ENCODE measurements at regions not wholly inside any gene's neighbourhood (a gene's known extent, or its start where the extent isn't known, plus 50 kb on each side); places are given as distances from the start of the nearest gene placed in this dataset.

- TF ChIP-seq CTCF (IDR thresholded peaks at IDR 0.05; ENCODE audit: control insufficient read depth, extremely low read depth, insufficient read depth), result no peak
- no peak overlapping the region for H3K4me3 ChIP-seq (ENCODE audit: low read depth, low read length)
- DNase-seq (ENCODE audit: low read depth), result no peak
Measured at GRCh38 chr2:58932801-58933200, 691.7 kb upstream of the FANCL start.

GRCh38 chr2:58930537-58930936, 689.4 kb upstream of the FANCL start:
- no peak overlapping the region for H3K4me3 ChIP-seq (ENCODE audit: low read depth, low read length)
- no peak for TF ChIP-seq CTCF (IDR thresholded peaks at IDR 0.05; ENCODE audit: control insufficient read depth, extremely low read depth, insufficient read depth)
- DNase-seq (ENCODE audit: low read depth), result no peak

GRCh38 chr2:58928973-58929372, 687.8 kb upstream of the FANCL start:
- DNase-seq (ENCODE audit: low read depth), result no peak
- TF ChIP-seq CTCF (IDR thresholded peaks at IDR 0.05; ENCODE audit: control insufficient read depth, extremely low read depth, insufficient read depth), result no peak
- H3K4me3 ChIP-seq (ENCODE audit: low read depth, low read length), result no peak overlapping the region

- H3K4me3 ChIP-seq (ENCODE audit: low read depth, low read length), result no peak overlapping the region
- TF ChIP-seq CTCF (IDR thresholded peaks at IDR 0.05; ENCODE audit: control insufficient read depth, extremely low read depth, insufficient read depth), result no peak
- no peak for DNase-seq (ENCODE audit: low read depth)
Measured at GRCh38 chr2:58928391-58928790, 687.3 kb upstream of the FANCL start.

GRCh38 chr2:58926112-58926511, 685.0 kb upstream of the FANCL start:
- no peak for DNase-seq (ENCODE audit: low read depth)
- no peak for TF ChIP-seq CTCF (IDR thresholded peaks at IDR 0.05; ENCODE audit: control insufficient read depth, extremely low read depth, insufficient read depth)
- no peak overlapping the region for H3K4me3 ChIP-seq (ENCODE audit: low read depth, low read length)

GRCh38 chr2:58925676-58926081, 684.6 kb upstream of the FANCL start:
- TF ChIP-seq CTCF (IDR thresholded peaks at IDR 0.05; ENCODE audit: control insufficient read depth, extremely low read depth, insufficient read depth), result no peak
- no peak overlapping the region for H3K4me3 ChIP-seq (ENCODE audit: low read depth, low read length)
- no peak for DNase-seq (ENCODE audit: low read depth)

GRCh38 chr2:58923869-58924268, 682.7 kb upstream of the FANCL start:
- no peak for TF ChIP-seq CTCF (IDR thresholded peaks at IDR 0.05; ENCODE audit: control insufficient read depth, extremely low read depth, insufficient read depth)
- H3K4me3 ChIP-seq (ENCODE audit: low read depth, low read length), result no peak overlapping the region
- no peak for DNase-seq (ENCODE audit: low read depth)
